Prostate gland (tissue), 2 donors: ENCODE measurements at regions not wholly inside any gene's neighbourhood (a gene's known extent, or its start where the extent isn't known, plus 50 kb on each side); places are given as distances from the start of the nearest gene placed in this dataset.

ENCODE experiments used
- POLR2AphosphoS5 ChIP-seq: sonication (generic); formaldehyde crosslinking; IDR thresholded peaks from one replicate; pipeline ENCODE4 v1.6.1; 2017; ENCODE audit warnings: antibody characterized with exemption
- TF ChIP-seq, protein P1 (sequence below), 4 experiments: fragments of 200-600 bp in 2 of 4; fragments of 450-650 bp in 2 of 4; sonication (generic) in 2 of 4; IDR thresholded peaks; 1 replicate in 3 of 4; 2 replicates in 1 of 4; pipeline ENCODE4 v1.5.1; 2016 to 2019; ENCODE audit warnings: antibody characterized with exemption in 4 of 4, mild to moderate bottlenecking in 2 of 4, moderate library complexity in 2 of 4

DNA sequence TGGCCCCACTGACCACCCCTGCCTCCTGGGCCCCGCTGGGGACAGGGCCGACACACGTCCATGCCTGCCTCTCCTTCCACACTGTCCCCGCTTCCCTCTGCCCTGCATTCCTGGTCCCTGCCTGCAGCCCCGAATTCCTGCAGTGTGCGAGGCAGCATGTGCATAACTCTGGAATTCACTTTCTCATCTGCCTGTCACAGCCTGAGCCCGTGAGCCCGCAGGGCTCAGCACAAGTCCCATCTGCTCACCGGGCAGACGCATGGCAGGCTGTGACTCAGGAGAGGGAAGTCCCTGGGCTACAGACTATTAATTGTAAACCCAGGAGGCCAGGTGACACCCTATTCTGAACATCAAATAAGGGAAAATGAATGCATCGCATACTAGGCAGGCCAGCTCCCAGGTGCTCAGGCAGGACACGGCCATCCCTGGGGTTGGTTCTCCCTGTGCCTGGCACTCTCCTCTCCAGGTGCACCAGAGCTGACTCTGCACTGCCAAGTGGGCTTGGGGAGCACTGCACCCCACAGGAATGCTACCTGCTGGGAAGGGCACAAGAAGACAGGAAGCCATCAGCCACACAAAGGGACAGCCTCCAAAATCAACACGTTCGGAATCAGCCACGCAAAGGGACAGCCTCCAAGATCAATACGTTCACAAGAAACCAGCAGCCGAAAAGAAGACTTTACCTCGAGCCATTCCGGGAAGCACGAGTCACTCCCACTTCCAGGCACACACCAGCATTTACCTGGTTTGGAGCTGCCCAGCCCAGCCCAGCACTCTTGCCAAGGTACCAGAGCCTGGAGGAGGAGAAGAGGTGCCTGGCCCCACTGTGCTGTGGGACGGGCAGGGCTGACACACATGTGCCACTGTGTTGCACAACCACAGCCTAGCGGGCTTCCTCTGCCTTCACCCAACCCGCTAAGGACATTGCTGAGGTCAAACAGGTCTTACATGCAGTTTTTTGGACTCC lies 65.9 kb downstream of the DLL1 start:
- peak; percentile 64 for TF ChIP-seq POLR2AphosphoS5
- TF ChIP-seq, protein P1, sequence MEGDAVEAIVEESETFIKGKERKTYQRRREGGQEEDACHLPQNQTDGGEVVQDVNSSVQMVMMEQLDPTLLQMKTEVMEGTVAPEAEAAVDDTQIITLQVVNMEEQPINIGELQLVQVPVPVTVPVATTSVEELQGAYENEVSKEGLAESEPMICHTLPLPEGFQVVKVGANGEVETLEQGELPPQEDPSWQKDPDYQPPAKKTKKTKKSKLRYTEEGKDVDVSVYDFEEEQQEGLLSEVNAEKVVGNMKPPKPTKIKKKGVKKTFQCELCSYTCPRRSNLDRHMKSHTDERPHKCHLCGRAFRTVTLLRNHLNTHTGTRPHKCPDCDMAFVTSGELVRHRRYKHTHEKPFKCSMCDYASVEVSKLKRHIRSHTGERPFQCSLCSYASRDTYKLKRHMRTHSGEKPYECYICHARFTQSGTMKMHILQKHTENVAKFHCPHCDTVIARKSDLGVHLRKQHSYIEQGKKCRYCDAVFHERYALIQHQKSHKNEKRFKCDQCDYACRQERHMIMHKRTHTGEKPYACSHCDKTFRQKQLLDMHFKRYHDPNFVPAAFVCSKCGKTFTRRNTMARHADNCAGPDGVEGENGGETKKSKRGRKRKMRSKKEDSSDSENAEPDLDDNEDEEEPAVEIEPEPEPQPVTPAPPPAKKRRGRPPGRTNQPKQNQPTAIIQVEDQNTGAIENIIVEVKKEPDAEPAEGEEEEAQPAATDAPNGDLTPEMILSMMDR (IDR thresholded peaks at IDR 0.05): peak in 1 of 4 experiments; percentile 24
